HEK293 (cell line): ENCODE measurements at regions not wholly inside any gene's neighbourhood (a gene's known extent, or its start where the extent isn't known, plus 50 kb on each side); places are given as distances from the start of the nearest gene placed in this dataset.

Experiments
- CTCF ChIA-PET: fragments of 350-600 bp; formaldehyde crosslinking; extraction: SDS; loops from one replicate; lab custom pipeline; 2021; ENCODE audit warnings: antibody characterized with exemption; lab: Yijun Ruan, JAX
- POLR2A ChIA-PET: fragments of 300-600 bp; formaldehyde crosslinking; extraction: SDS; loops from one replicate; lab custom pipeline; 2020; ENCODE audit warnings: antibody characterized with exemption, inconsistent platforms; lab: Yijun Ruan, JAX
- H3K27ac ChIP-seq: fragments of 200-500 bp; sonication (Bioruptor generic); 2 replicates; pipeline ENCODE4 v1.5.1; 2014; ENCODE audit warnings: low read depth, low read length, control low read depth, inconsistent platforms; ENCODE audit errors: extremely low read depth
- H3K36me3 ChIP-seq, 2 experiments: fragments of 200-500 bp in 1 of 2; sonication (Bioruptor generic) in 1 of 2; 1 replicate in 1 of 2; 2 replicates in 1 of 2; pipeline ENCODE4 v1.5.1; 2014 to 2017; ENCODE audit warnings: inconsistent platforms in 2 of 2, low read length in 2 of 2; ENCODE audit not compliant: control insufficient read depth in 2 of 2, insufficient read depth in 1 of 2
- H3K4me1 ChIP-seq: fragments of 200-500 bp; sonication (Bioruptor generic); 2 replicates; pipeline ENCODE4 v1.5.1; 2014; ENCODE audit warnings: mild to moderate bottlenecking, low read length, inconsistent platforms; ENCODE audit not compliant: control insufficient read depth, insufficient read depth
- H3K4me3 ChIP-seq: 2 replicates; pipeline ENCODE4 v1.5.1; 2011; ENCODE audit warnings: low read depth, mild to moderate bottlenecking, control low read depth, low read length, moderate library complexity
- H3K9me3 ChIP-seq: fragments of 200-500 bp; sonication (Bioruptor generic); 2 replicates; pipeline ENCODE4 v1.5.1; 2014; ENCODE audit warnings: low read depth, low read length, inconsistent platforms; ENCODE audit not compliant: control insufficient read depth, insufficient read depth
- GLI4 ChIP-seq: fragments of 450-650 bp; formaldehyde crosslinking; IDR thresholded peaks from 2 replicates; pipeline ENCODE4 v1.5.1; 2016; ENCODE audit warnings: missing biosample characterization, missing genetic modification characterization
- KLF16 ChIP-seq: fragments of 450-650 bp; formaldehyde crosslinking; IDR thresholded peaks from 2 replicates; pipeline ENCODE4 v1.5.1; 2017; ENCODE audit warnings: missing biosample characterization, missing genetic modification characterization
- KLF7 ChIP-seq: fragments of 450-650 bp; formaldehyde crosslinking; IDR thresholded peaks from 2 replicates; pipeline ENCODE4 v1.5.1; 2016; ENCODE audit warnings: missing biosample characterization, missing genetic modification characterization, borderline replicate concordance
- REPIN1 ChIP-seq: fragments of 450-650 bp; formaldehyde crosslinking; IDR thresholded peaks from 2 replicates; pipeline ENCODE4 v1.5.1; 2017; ENCODE audit warnings: missing biosample characterization, missing genetic modification characterization, low read depth
- SALL2 ChIP-seq: fragments of 450-650 bp; formaldehyde crosslinking; IDR thresholded peaks from 2 replicates; pipeline ENCODE4 v1.5.0; 2017; ENCODE audit warnings: missing biosample characterization, mild to moderate bottlenecking, missing genetic modification characterization, borderline replicate concordance
- YY2 ChIP-seq: fragments of 450-650 bp; formaldehyde crosslinking; IDR thresholded peaks from 2 replicates; pipeline ENCODE4 v1.5.1; 2016; ENCODE audit warnings: missing biosample characterization, missing genetic modification characterization
- ZFP37 ChIP-seq: fragments of 450-650 bp; formaldehyde crosslinking; IDR thresholded peaks from 2 replicates; pipeline ENCODE4 v1.5.1; 2016; ENCODE audit warnings: missing biosample characterization, missing genetic modification characterization
- ZIC2 ChIP-seq: fragments of 450-650 bp; formaldehyde crosslinking; IDR thresholded peaks from 2 replicates; pipeline ENCODE4 v1.5.1; 2016; ENCODE audit warnings: missing biosample characterization, missing genetic modification characterization
- ZNF138 ChIP-seq: fragments of 450-650 bp; formaldehyde crosslinking; IDR thresholded peaks from 2 replicates; pipeline ENCODE4 v1.5.1; 2016; ENCODE audit warnings: missing biosample characterization, missing genetic modification characterization, borderline replicate concordance
- ZNF140 ChIP-seq: fragments of 450-650 bp; formaldehyde crosslinking; IDR thresholded peaks from 2 replicates; pipeline ENCODE4 v1.5.1; 2016; ENCODE audit warnings: missing biosample characterization, missing genetic modification characterization
- ZNF157 ChIP-seq: fragments of 450-650 bp; formaldehyde crosslinking; IDR thresholded peaks from 2 replicates; pipeline ENCODE4 v1.5.1; 2016; ENCODE audit warnings: missing biosample characterization, missing genetic modification characterization
- ZNF169 ChIP-seq: fragments of 450-650 bp; formaldehyde crosslinking; IDR thresholded peaks from 2 replicates; pipeline ENCODE4 v1.5.1; 2016; ENCODE audit warnings: missing biosample characterization, missing genetic modification characterization
- ZNF280C ChIP-seq: fragments of 450-650 bp; formaldehyde crosslinking; IDR thresholded peaks from 2 replicates; pipeline ENCODE4 v1.5.1; 2016; ENCODE audit warnings: missing biosample characterization, missing genetic modification characterization
- ZNF292 ChIP-seq: fragments of 450-650 bp; formaldehyde crosslinking; IDR thresholded peaks from 2 replicates; pipeline ENCODE4 v1.5.1; 2016; ENCODE audit warnings: low read depth, missing biosample characterization, missing genetic modification characterization, borderline replicate concordance
- ZNF302 ChIP-seq: fragments of 450-650 bp; formaldehyde crosslinking; IDR thresholded peaks from 2 replicates; pipeline ENCODE4 v1.5.1; 2016; ENCODE audit warnings: missing biosample characterization, missing genetic modification characterization, low read depth
- ZNF311 ChIP-seq: fragments of 450-650 bp; formaldehyde crosslinking; IDR thresholded peaks from 2 replicates; pipeline ENCODE4 v1.5.1; 2017; ENCODE audit warnings: missing biosample characterization, missing genetic modification characterization, borderline replicate concordance
- ZNF341 ChIP-seq: fragments of 450-650 bp; formaldehyde crosslinking; IDR thresholded peaks from 2 replicates; pipeline ENCODE4; 2016; ENCODE audit warnings: low read depth, missing biosample characterization, missing genetic modification characterization
- ZNF48 ChIP-seq: fragments of 450-650 bp; formaldehyde crosslinking; IDR thresholded peaks from 2 replicates; pipeline ENCODE4 v1.5.1; 2016; ENCODE audit warnings: missing biosample characterization, missing genetic modification characterization
- ZNF518A ChIP-seq: fragments of 450-650 bp; formaldehyde crosslinking; conservative IDR thresholded peaks from 2 replicates; pipeline ENCODE4 v1.5.1; 2016; ENCODE audit warnings: low read depth, missing biosample characterization, missing genetic modification characterization
- ZNF521 ChIP-seq: fragments of 450-650 bp; formaldehyde crosslinking; IDR thresholded peaks from 2 replicates; pipeline ENCODE4 v1.5.1; 2017; ENCODE audit warnings: missing biosample characterization, mild to moderate bottlenecking, missing genetic modification characterization
- ZNF664 ChIP-seq: fragments of 450-650 bp; formaldehyde crosslinking; IDR thresholded peaks from 2 replicates; pipeline ENCODE4 v1.5.1; 2016; ENCODE audit warnings: missing biosample characterization, missing genetic modification characterization
- ZNF837 ChIP-seq: fragments of 450-650 bp; formaldehyde crosslinking; IDR thresholded peaks from 2 replicates; pipeline ENCODE4 v1.5.1; 2016; ENCODE audit warnings: missing biosample characterization, missing genetic modification characterization
- ZSCAN5A ChIP-seq: fragments of 450-650 bp; formaldehyde crosslinking; IDR thresholded peaks from 2 replicates; pipeline ENCODE4 v1.5.1; 2016; ENCODE audit warnings: missing biosample characterization, missing genetic modification characterization

- H3K9me3 ChIP-seq: no peaks in the 10 kb centered on the region
- H3K4me3 ChIP-seq: no peak overlapping the region
- CTCF ChIA-PET: no interaction called here
- no peaks in the 10 kb centered on the region for H3K36me3 ChIP-seq
- H3K27ac ChIP-seq: no peak overlapping the region
- POLR2A ChIA-PET: no interaction called here
- no peak for TF ChIP-seq ZFP37 (tag by site-specific recombination)
- TF ChIP-seq ZNF341 (tag by site-specific recombination): no peak
- no peak for TF ChIP-seq ZIC2 (tag by site-specific recombination)
- TF ChIP-seq REPIN1 (tag by site-specific recombination): no peak
- TF ChIP-seq ZNF518A (tag by site-specific recombination): no peak
- no peak for TF ChIP-seq ZNF169
- no peak for TF ChIP-seq ZNF837 (tag by site-specific recombination)
- H3K4me1 ChIP-seq: no peaks in the 10 kb centered on the region
Observed at GRCh38 chr15:39110336-39110735, 470.5 kb upstream of the THBS1 start.

- CTCF ChIA-PET: no interaction called here
- Histone ChIP-seq H3K9me3 (no peaks in the 10 kb centered on the region), H3K4me3 (no peak overlapping the region), H3K36me3 (no peaks in the 10 kb centered on the region), H3K27ac (no peak overlapping the region), H3K4me1 (no peaks in the 10 kb centered on the region)
- POLR2A ChIA-PET: no interaction called here
- TF ChIP-seq ZNF521 (tag by site-specific recombination): no peak
- no peak for TF ChIP-seq GLI4 (tag by site-specific recombination)
- no peak for TF ChIP-seq ZNF48 (tag by site-specific recombination)
- no peak for TF ChIP-seq ZNF280C (tag by site-specific recombination)
- TF ChIP-seq ZNF140 (tag by site-specific recombination): no peak
- TF ChIP-seq ZNF138: no peak
- no peak for TF ChIP-seq SALL2
- no peak for TF ChIP-seq KLF7 (tag by site-specific recombination)
- no peak for TF ChIP-seq KLF16
- TF ChIP-seq ZSCAN5A (tag by site-specific recombination): no peak
- TF ChIP-seq ZNF311 (tag by site-specific recombination): no peak
- TF ChIP-seq ZNF292 (tag by site-specific recombination): no peak
- TF ChIP-seq YY2: no peak
- no peak for TF ChIP-seq ZNF157 (tag by site-specific recombination)
- no peak for TF ChIP-seq ZNF518A (tag by site-specific recombination)
- no peak for TF ChIP-seq ZNF664
- no peak for TF ChIP-seq ZNF302 (tag by site-specific recombination)
Observed at GRCh38 chr15:39110746-39111145, 470.1 kb upstream of the THBS1 start.
